HepG2 (cell line): ENCODE measurements at regions not wholly inside any gene's neighbourhood (a gene's known extent, or its start where the extent isn't known, plus 50 kb on each side); places are given as distances from the start of the nearest gene placed in this dataset.

ENCODE experiments used
- ATAC-seq: fragments of 200-7000 bp; cut with Tn5 transposase; 3 replicates; pipeline ENCODE4 v1.9.1; 2020; ENCODE audit warnings: mild to moderate bottlenecking, moderate library complexity
- BruUV-seq: library from RNA; stranded (reverse); fragments of 400-500 nt; replicated peaks from 2 replicates; lab custom pipeline; 2021; lab: Mats Ljungman, UMichigan
- CTCF ChIA-PET: fragments of 300-600 bp; formaldehyde crosslinking; extraction: SDS; loops from one replicate; lab custom pipeline; 2021; ENCODE audit warnings: low total read pairs, inconsistent platforms, low intra/inter-chr PET ratio; lab: Yijun Ruan, JAX
- POLR2A ChIA-PET: fragments of 350-600 bp; sonication (Branson Sonifier 250); formaldehyde crosslinking; loops from one replicate; lab custom pipeline; 2020; ENCODE audit warnings: antibody characterized with exemption, inconsistent platforms; lab: Yijun Ruan, JAX
- DNase-seq: peaks from one replicate; pipeline ENCODE4 v3.0.0-alpha.2; 2015; ENCODE audit warnings: low spot score
- FAIRE-seq: peaks from 3 replicates; lab custom pipeline; 2011; peaks lifted over from hg19 to GRCh38; lab: Jason Lieb, UNC
- H2AFZ ChIP-seq: one replicate; pipeline ENCODE4 v1.6.1; 2011; ENCODE audit warnings: low read length, inconsistent platforms
- H3K27ac ChIP-seq: fragments of 300-600 bp; 3 replicates; pipeline ENCODE4 v1.8.0; 2011; ENCODE audit warnings: mixed run types, mild to moderate bottlenecking, mixed read lengths, low read length, inconsistent platforms; ENCODE audit not compliant: insufficient read depth; ENCODE audit errors: extremely low read length
- H3K27me3 ChIP-seq, 2 experiments: fragments of 200-600 bp in 1 of 2; 2 replicates in 1 of 2; 3 replicates in 1 of 2; pipeline versions ENCODE4 v1.6.0 to v1.8.0; 2011; ENCODE audit warnings: low read length in 2 of 2, mild to moderate bottlenecking in 2 of 2, moderate library complexity in 2 of 2, inconsistent platforms in 1 of 2; ENCODE audit not compliant: insufficient read depth in 2 of 2, control insufficient read depth in 1 of 2
- H3K36me3 ChIP-seq, 2 experiments: fragments of 200-600 bp in 1 of 2; replicated peaks in 1 of 2; 2 replicates in 1 of 2; 3 replicates in 1 of 2; pipeline versions ENCODE4 v1.5.1 to v1.8.0; 2011; ENCODE audit warnings: low read length in 2 of 2, inconsistent platforms in 1 of 2; ENCODE audit not compliant: insufficient read depth in 2 of 2, control insufficient read depth in 1 of 2
- H3K4me1 ChIP-seq: 2 replicates; pipeline ENCODE4 v1.5.1; 2012; ENCODE audit warnings: low read length, inconsistent platforms; ENCODE audit not compliant: insufficient read depth
- H3K4me2 ChIP-seq: 2 replicates; pipeline ENCODE4 v1.6.0; 2011; ENCODE audit warnings: low read depth, low read length, inconsistent platforms
- H3K4me3 ChIP-seq, 3 experiments: fragments of 200-600 bp in 1 of 3; sonication (generic), shearing (Covaris generic) in 1 of 3; replicated peaks in 1 of 3; 2 replicates each; pipeline ENCODE4 v1.5.1; 2011 to 2016; ENCODE audit warnings: low read length in 3 of 3, inconsistent platforms in 2 of 3, low read depth in 2 of 3, mild to moderate bottlenecking in 2 of 3, control low read depth in 1 of 3, mixed read lengths in 1 of 3; ENCODE audit not compliant: insufficient read depth in 1 of 3
- H3K79me2 ChIP-seq: one replicate; pipeline ENCODE4 v1.6.1; 2011; ENCODE audit warnings: low read length, inconsistent platforms; ENCODE audit not compliant: insufficient read depth
- H3K9ac ChIP-seq: 2 replicates; pipeline ENCODE4 v1.6.0; 2011; ENCODE audit warnings: mild to moderate bottlenecking, low read depth, low read length, inconsistent platforms; ENCODE audit not compliant: insufficient read depth
- H3K9me3 ChIP-seq: 2 replicates; pipeline ENCODE4 v1.5.1; 2012; ENCODE audit warnings: mild to moderate bottlenecking, low read length
- H4K20me1 ChIP-seq: 2 replicates; pipeline ENCODE4 v1.6.0; 2011; ENCODE audit warnings: inconsistent platforms, mild to moderate bottlenecking, low read length, moderate library complexity; ENCODE audit not compliant: insufficient read depth
- MIER2 ChIP-seq: IDR thresholded peaks from 2 replicates; pipeline ENCODE4 v1.6.1; 2016; ENCODE audit warnings: missing biosample characterization, missing genetic modification reagents
- SAFB2 ChIP-seq: sonication (generic); formaldehyde crosslinking; IDR thresholded peaks from 2 replicates; pipeline ENCODE4 v1.5.1; 2020; ENCODE audit warnings: missing genetic modification reagents, low read depth, mild to moderate bottlenecking, borderline replicate concordance
- TOPORS ChIP-seq: sonication (generic); formaldehyde crosslinking; IDR thresholded peaks from 2 replicates; pipeline ENCODE4 v1.8.0; 2023; ENCODE audit warnings: mild to moderate bottlenecking, missing genetic modification reagents
- ZFP82 ChIP-seq: sonication (generic); formaldehyde crosslinking; IDR thresholded peaks from 2 replicates; pipeline ENCODE4 v1.5.1; 2020; ENCODE audit warnings: mild to moderate bottlenecking, missing genetic modification reagents, borderline replicate concordance
- ZNF251 ChIP-seq: sonication (generic); formaldehyde crosslinking; IDR thresholded peaks from 2 replicates; pipeline ENCODE4 v1.9.0; 2021; ENCODE audit warnings: mild to moderate bottlenecking, missing genetic modification reagents
- ZNF30 ChIP-seq: sonication (generic); formaldehyde crosslinking; IDR thresholded peaks from 2 replicates; pipeline ENCODE4 v1.5.0; 2020; ENCODE audit warnings: mild to moderate bottlenecking, missing genetic modification reagents
- ZNF678 ChIP-seq: sonication (generic); formaldehyde crosslinking; IDR thresholded peaks from 2 replicates; pipeline ENCODE4 v1.4.0; 2020; ENCODE audit warnings: mild to moderate bottlenecking, missing genetic modification reagents
- ZNF737 ChIP-seq: sonication (generic); formaldehyde crosslinking; IDR thresholded peaks from 2 replicates; pipeline ENCODE4 v1.5.0; 2020; ENCODE audit warnings: missing genetic modification reagents, mild to moderate bottlenecking, borderline replicate concordance
- WGBS: methylation state at CpG from one replicate; pipeline ENCODE4 v1.1.6; 2017; ENCODE audit warnings: low lambda C conversion rate; 5-methylcytosine and 5-hydroxymethylcytosine counted together
- in situ Hi-C: cut with HindIII; loops from 2 replicates; pipeline ENCODE4 v1.10.0; 2017; ENCODE audit warnings: low pct_unique_long_range_greater_than_20kb; ENCODE audit not compliant: extremely low pct_ligation_motif_present
- intact Hi-C: fragments of 100-400 bp; cut with micrococcal nuclease; formaldehyde crosslinking; loops from one replicate; pipeline ENCODE4 v1.10.0; 2022; ENCODE audit not compliant: unreplicated experiment
- TF ChIP-seq, protein P1 (sequence below), 2 experiments: sonication (generic) in 1 of 2; formaldehyde crosslinking in 1 of 2; IDR thresholded peaks; 2 replicates each; pipeline versions ENCODE4 v1.5.1 to v1.6.1; 2011 to 2020; ENCODE audit warnings: borderline replicate concordance in 1 of 2, low read depth in 1 of 2, low read length in 1 of 2, mild to moderate bottlenecking in 1 of 2, missing genetic modification reagents in 1 of 2, moderate library complexity in 1 of 2

DNA sequence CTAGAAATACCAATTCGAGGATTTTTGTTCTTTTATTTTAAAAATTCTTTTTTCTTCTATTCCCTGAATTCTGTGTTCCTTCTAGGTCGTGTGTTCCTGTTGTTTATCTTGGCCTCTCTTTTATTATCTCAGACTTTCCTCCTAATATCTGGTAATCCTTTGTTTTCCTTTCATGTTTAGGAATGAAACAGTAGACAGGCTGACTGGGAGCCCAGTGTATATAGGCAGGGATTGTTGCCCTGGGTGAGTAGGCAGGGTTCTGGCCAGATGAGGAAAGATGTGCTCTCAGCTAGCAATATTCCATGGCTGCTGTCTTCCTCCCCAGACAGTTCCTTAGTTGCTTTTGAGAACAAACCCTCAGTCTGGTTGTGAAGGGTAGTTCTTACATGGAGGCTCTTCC, 161.8 kb upstream of the PDE4B start:
- ATAC-seq = no peak
- Histone ChIP-seq H3K27me3 (no peaks in the 10 kb centered on the region), H3K4me2 (no peak overlapping the region), H3K9ac (no peak overlapping the region)
- TF ChIP-seq ZNF737 (no peak), TOPORS (no peak), MIER2 (no peak), SAFB2 (CRISPR knock-in tag) (no peak), ZNF678 (CRISPR knock-in tag) (no peak)
- TF ChIP-seq, protein P1, sequence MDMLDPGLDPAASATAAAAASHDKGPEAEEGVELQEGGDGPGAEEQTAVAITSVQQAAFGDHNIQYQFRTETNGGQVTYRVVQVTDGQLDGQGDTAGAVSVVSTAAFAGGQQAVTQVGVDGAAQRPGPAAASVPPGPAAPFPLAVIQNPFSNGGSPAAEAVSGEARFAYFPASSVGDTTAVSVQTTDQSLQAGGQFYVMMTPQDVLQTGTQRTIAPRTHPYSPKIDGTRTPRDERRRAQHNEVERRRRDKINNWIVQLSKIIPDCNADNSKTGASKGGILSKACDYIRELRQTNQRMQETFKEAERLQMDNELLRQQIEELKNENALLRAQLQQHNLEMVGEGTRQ (IDR thresholded peaks at IDR 0.05; ENCODE audit: low read depth, low read length) = no peak
- TF ChIP-seq, protein P1 (CRISPR knock-in tag; IDR thresholded peaks at IDR 0.05; ENCODE audit: borderline replicate concordance) = no peak
- TF ChIP-seq, all 625 proteins: peak for 0
- H3K4me1 ChIP-seq = no peaks in the 10 kb centered on the region
- H3K79me2 ChIP-seq = no peaks in the 10 kb centered on the region
- no peak for DNase-seq
- no peak overlapping the region for H2AFZ ChIP-seq
- ChIA-PET POLR2A (no interaction called here), CTCF (no interaction called here)
- in situ Hi-C loops = no loop called here
- FAIRE-seq = no peak
- H4K20me1 ChIP-seq = no peaks in the 10 kb centered on the region
- no peak overlapping the region for H3K4me3 ChIP-seq
- intact Hi-C loops = no loop called here
- WGBS = 0% methylated on average over 2 of the region's 2 CpGs
- H3K36me3 ChIP-seq = no peaks in the 10 kb centered on the region
- BruUV-seq = no TSS peak
- no peak overlapping the region for H3K27ac ChIP-seq
- H3K9me3 ChIP-seq = no peaks in the 10 kb centered on the region

DNA sequence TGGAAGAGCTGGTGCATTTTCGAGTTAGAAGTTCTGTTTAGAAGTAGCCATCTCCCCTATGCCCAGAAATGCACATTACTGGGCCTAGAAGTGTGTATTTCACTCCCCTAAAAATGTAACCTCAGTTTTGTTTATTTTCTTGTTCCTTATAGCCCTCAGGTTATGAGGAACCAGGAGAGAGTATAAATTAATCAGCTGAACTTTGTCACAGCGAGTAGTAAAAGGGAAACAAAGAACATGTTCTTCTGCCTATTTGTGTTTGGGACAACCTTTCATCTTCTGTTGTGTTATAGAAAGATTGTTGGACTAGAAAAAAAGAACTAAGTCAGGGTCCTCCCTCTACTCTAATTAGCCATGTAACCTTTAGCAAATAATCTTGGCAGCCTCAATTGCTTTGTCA, 160.5 kb upstream of the PDE4B start:
- no peak overlapping the region for H3K27ac ChIP-seq
- H3K36me3 ChIP-seq = no peaks in the 10 kb centered on the region
- in situ Hi-C loops = no loop called here
- no peaks in the 10 kb centered on the region for H4K20me1 ChIP-seq
- intact Hi-C loops = no loop called here
- no peak overlapping the region for H3K4me2 ChIP-seq
- TF ChIP-seq ZNF251 = no peak
- no peak for TF ChIP-seq ZFP82 (CRISPR knock-in tag)
- TF ChIP-seq ZNF30 (CRISPR knock-in tag) = no peak
- no TSS peak for BruUV-seq
- no peaks in the 10 kb centered on the region for H3K27me3 ChIP-seq
- no peaks in the 10 kb centered on the region for H3K4me1 ChIP-seq
- no peak overlapping the region for H2AFZ ChIP-seq
- H3K9me3 ChIP-seq = no peaks in the 10 kb centered on the region
- no peak overlapping the region for H3K4me3 ChIP-seq
- ChIA-PET POLR2A (no interaction called here), CTCF (no interaction called here)
- no peaks in the 10 kb centered on the region for H3K79me2 ChIP-seq
- FAIRE-seq (no peak), ATAC-seq (no peak), DNase-seq (no peak)
- WGBS = 14% methylated on average over 2 of the region's 2 CpGs
- no peak overlapping the region for H3K9ac ChIP-seq
